ENCODE measurements at regions not wholly inside any gene's neighbourhood (a gene's known extent, or its start where the extent isn't known, plus 50 kb on each side); places are given as distances from the start of the nearest gene placed in this dataset.

DNA sequence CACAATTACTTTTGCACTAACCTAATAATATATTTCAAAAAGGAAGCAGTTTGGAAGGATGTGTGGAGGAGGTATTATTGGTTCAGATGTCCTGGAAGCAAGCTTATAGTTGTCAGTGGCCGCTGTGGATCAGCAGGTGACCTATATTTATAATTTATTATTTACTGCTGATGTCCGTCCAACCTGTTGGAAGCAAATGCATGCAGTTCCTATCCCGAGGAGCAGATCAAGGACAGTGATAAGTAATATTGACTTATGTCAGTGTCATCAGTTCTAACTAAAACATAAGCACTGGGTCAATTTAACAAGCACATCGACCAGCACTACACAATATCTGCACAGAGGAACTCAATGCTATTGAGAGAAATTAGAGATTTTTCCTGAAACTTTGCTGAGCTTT lies 270.1 kb downstream of the BRINP2 start:
- TF ChIP-seq CTCF (IDR thresholded peaks at IDR 0.05; ENCODE audit: low read depth, low read length, poor library complexity, severe bottlenecking) (no peak), EZH2phosphoT487 (IDR thresholded peaks at IDR 0.05; ENCODE audit: borderline replicate concordance, low read length) (no peak)

Measured in DOHH2 (cell line).